A549 (cell line): ENCODE measurements at regions not wholly inside any gene's neighbourhood (a gene's known extent, or its start where the extent isn't known, plus 50 kb on each side); places are given as distances from the start of the nearest gene placed in this dataset.
"Not testable (repeated sequence)": the region's sequence is repeated elsewhere in the genome, so short reads cannot be mapped to it uniquely, and the experiment has no call there.

ENCODE experiments used
- CHD4 ChIP-seq: fragments of 200-600 bp; sonication (generic); IDR thresholded peaks from 2 replicates; pipeline ENCODE4 v1.6.1; 2016; ENCODE audit warnings: antibody characterized with exemption, mild to moderate bottlenecking, borderline replicate concordance
- CTCF ChIP-seq: fragments of >200 bp; sonication (Bioruptor Twin); formaldehyde crosslinking; IDR thresholded peaks from 3 replicates; pipeline ENCODE4 v1.5.1; 2016
- MAX ChIP-seq: IDR thresholded peaks from 2 replicates; pipeline ENCODE4 v1.6.1; 2012
- POLR2A ChIP-seq: IDR thresholded peaks from 2 replicates; pipeline ENCODE4 v1.6.1; 2012; ENCODE audit warnings: mild to moderate bottlenecking, low read length

DNA sequence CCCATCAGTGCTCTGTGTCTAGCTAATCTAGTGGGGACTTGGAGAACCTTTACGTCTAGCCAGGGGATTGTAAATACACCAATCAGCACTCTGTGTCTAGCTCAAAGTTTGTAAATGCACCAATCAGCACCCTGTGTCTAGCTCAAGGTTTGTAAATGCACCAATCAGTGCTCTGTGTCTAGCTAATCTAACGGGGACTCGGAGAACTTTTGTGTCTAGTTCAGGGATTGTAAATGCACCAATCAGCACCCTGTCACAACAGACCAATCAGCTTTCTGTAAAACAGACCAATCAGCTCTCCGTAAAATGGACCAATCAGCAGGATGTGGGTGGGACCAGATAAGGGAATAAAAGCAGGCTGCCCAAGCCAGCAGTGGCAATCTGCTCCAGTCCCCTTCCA, 268.3 kb upstream of the MKLN1 start:
- not testable (repeated sequence) for TF ChIP-seq CTCF, POLR2A, MAX, CHD4
